CD14-positive monocyte (primary cell): ENCODE measurements at regions not wholly inside any gene's neighbourhood (a gene's known extent, or its start where the extent isn't known, plus 50 kb on each side); places are given as distances from the start of the nearest gene placed in this dataset.

Source experiments
- DNase-seq, 3 donors: peaks; one replicate each; pipeline ENCODE4 v3.0.0-alpha.2; 2011 to 2022
- H2AFZ ChIP-seq: 2 replicates; pipeline ENCODE4 v1.6.0; 2012; ENCODE audit warnings: mild to moderate bottlenecking, low read depth, low read length, inconsistent platforms; ENCODE audit not compliant: insufficient read depth, poor library complexity, severe bottlenecking
- H3K27ac ChIP-seq, 2 donors: 1 replicate in 1 of 2; 2 replicates in 1 of 2; pipeline ENCODE4 v1.5.1; 2012 to 2013; ENCODE audit warnings: low read length in 2 of 2, control low read depth in 1 of 2, inconsistent platforms in 1 of 2, low read depth in 1 of 2, mild to moderate bottlenecking in 1 of 2
- H3K27me3 ChIP-seq, 2 donors: one replicate each; pipeline versions ENCODE4 v1.6.0 to v1.6.1; 2011 to 2013; ENCODE audit warnings: low read length in 2 of 2; ENCODE audit not compliant: control insufficient read depth in 2 of 2, insufficient read depth in 2 of 2
- H3K36me3 ChIP-seq, 2 donors: replicated peaks in 1 of 2; 1 replicate in 1 of 2; 2 replicates in 1 of 2; pipeline versions ENCODE4 v1.5.1 to v1.6.1; 2012 to 2013; ENCODE audit warnings: low read length in 2 of 2, control low read depth in 1 of 2, inconsistent platforms in 1 of 2, mild to moderate bottlenecking in 1 of 2; ENCODE audit not compliant: insufficient read depth in 2 of 2, control insufficient read depth in 1 of 2
- H3K4me1 ChIP-seq, 2 donors: 1 replicate in 1 of 2; 2 replicates in 1 of 2; pipeline versions ENCODE4 v1.5.1 to v1.6.1; 2012 to 2013; ENCODE audit warnings: low read length in 2 of 2, control low read depth in 1 of 2, inconsistent platforms in 1 of 2, mild to moderate bottlenecking in 1 of 2, moderate library complexity in 1 of 2; ENCODE audit not compliant: insufficient read depth in 2 of 2, control insufficient read depth in 1 of 2
- H3K4me2 ChIP-seq: replicated peaks from 2 replicates; pipeline ENCODE3; 2012; ENCODE audit warnings: low read length, moderate library complexity, mild to moderate bottlenecking; ENCODE audit not compliant: poor library complexity, severe bottlenecking; ENCODE audit errors: extremely low read depth
- H3K4me3 ChIP-seq, 3 experiments: fragments of 200-600 bp in 1 of 3; sonication (generic) in 1 of 3; replicated peaks in 1 of 3; 1 replicate in 2 of 3; 2 replicates in 1 of 3; pipeline ENCODE4 v1.5.1; 2011 to 2013; ENCODE audit warnings: low read length in 3 of 3, mild to moderate bottlenecking in 3 of 3, control low read depth in 2 of 3, low read depth in 2 of 3, inconsistent platforms in 1 of 3, moderate library complexity in 1 of 3
- H3K79me2 ChIP-seq: 2 replicates; pipeline ENCODE4 v1.6.0; 2012; ENCODE audit warnings: mild to moderate bottlenecking, control low read depth, inconsistent platforms, low read length, moderate library complexity; ENCODE audit not compliant: insufficient read depth
- H3K9ac ChIP-seq: 2 replicates; pipeline ENCODE4 v1.6.0; 2017; ENCODE audit warnings: low read length, mild to moderate bottlenecking; ENCODE audit not compliant: insufficient read depth, poor library complexity, severe bottlenecking
- H3K9me3 ChIP-seq, 2 donors: replicated peaks in 1 of 2; 1 replicate in 1 of 2; 2 replicates in 1 of 2; pipeline versions ENCODE4 v1.5.1 to v1.6.1; 2012 to 2013; ENCODE audit warnings: low read length in 2 of 2, control low read depth in 1 of 2; ENCODE audit not compliant: control insufficient read depth in 1 of 2, insufficient read depth in 1 of 2
- H4K20me1 ChIP-seq: 2 replicates; pipeline ENCODE4 v1.6.0; 2012; ENCODE audit warnings: mild to moderate bottlenecking, low read length, control low read depth, moderate library complexity; ENCODE audit not compliant: insufficient read depth
- H3K27ac Mint-ChIP-seq, 7 donors: one replicate each; pipeline ENCODE4 v1.8.0; 2020; ENCODE audit warnings: mild to moderate bottlenecking in 7 of 7, mixed read lengths in 7 of 7, moderate library complexity in 6 of 7, inconsistent platforms in 2 of 7
- H3K27me3 Mint-ChIP-seq, 3 donors: one replicate each; pipeline ENCODE4 v1.8.0; 2021 to 2022; ENCODE audit warnings: low read depth in 3 of 3, mild to moderate bottlenecking in 3 of 3, mixed read lengths in 3 of 3, moderate library complexity in 3 of 3, inconsistent platforms in 1 of 3
- H3K36me3 Mint-ChIP-seq, 2 donors: one replicate each; pipeline ENCODE4 v1.8.0; 2020; ENCODE audit warnings: mixed read lengths in 2 of 2, inconsistent platforms in 1 of 2, mild to moderate bottlenecking in 1 of 2
- H3K4me1 Mint-ChIP-seq: one replicate; pipeline ENCODE4 v1.8.0; 2020; ENCODE audit warnings: mild to moderate bottlenecking, mixed read lengths
- H3K4me3 Mint-ChIP-seq, 2 donors: one replicate each; pipeline ENCODE4 v1.8.0; 2020; ENCODE audit warnings: mild to moderate bottlenecking in 2 of 2, mixed read lengths in 2 of 2, moderate library complexity in 1 of 2
- H3K9me3 Mint-ChIP-seq, 7 donors: one replicate each; pipeline ENCODE4 v1.8.0; 2020 to 2022; ENCODE audit warnings: mixed read lengths in 7 of 7, mild to moderate bottlenecking in 6 of 7, moderate library complexity in 6 of 7, inconsistent platforms in 2 of 7
- CTCF ChIP-seq: fragments of 200-600 bp; IDR thresholded peaks from one replicate; pipeline ENCODE4 v1.8.0; 2022; ENCODE audit warnings: antibody characterized with exemption, mild to moderate bottlenecking
- WGBS: methylation state at CpG from one replicate; pipeline ENCODE4 v1.1.5; 2013; ENCODE audit warnings: missing lambda C conversion rate; ENCODE audit not compliant: insufficient coverage; 5-methylcytosine and 5-hydroxymethylcytosine counted together
- intact Hi-C, 2 donors: fragments of 100-400 bp; cut with micrococcal nuclease; formaldehyde crosslinking; loops; one replicate each; pipeline versions ENCODE4 v1.15.0 to v1.15.1; 2023

DNA sequence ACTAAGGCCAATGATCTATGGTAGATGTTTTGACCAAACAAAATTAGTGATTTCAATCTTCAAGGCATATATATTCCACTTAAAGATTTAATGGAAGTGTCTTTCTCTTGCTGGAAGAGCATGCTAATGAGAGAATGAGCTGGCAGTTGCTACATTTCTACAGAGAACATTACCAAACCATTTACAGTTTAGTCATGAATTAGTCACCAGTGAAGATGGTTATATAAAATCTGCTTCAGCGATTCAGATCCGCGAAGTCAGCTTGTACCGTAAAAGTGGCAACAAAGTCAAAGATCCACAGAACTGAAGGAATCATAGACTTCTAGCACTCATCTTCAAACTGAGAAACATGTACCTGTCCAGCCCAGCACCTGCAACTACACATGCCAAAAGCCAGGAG is 156.3 kb downstream of the SLITRK5 start:
- H3K4me1 Mint-ChIP-seq: no peaks in the 10 kb centered on the region

GRCh38 chr13:87837522-87837921 is 166.4 kb downstream of the SLITRK5 start:
- no peaks in the 10 kb centered on the region for H3K4me1 Mint-ChIP-seq
- TF ChIP-seq CTCF: no peak
- no peaks in the 10 kb centered on the region for H3K9me3 ChIP-seq
- H3K27me3 ChIP-seq: no peaks in the 10 kb centered on the region
- H3K27ac ChIP-seq: no peak overlapping the region
- H3K27me3 Mint-ChIP-seq: no peaks in the 10 kb centered on the region
- intact Hi-C loops: no loop called here
- H3K9ac ChIP-seq: no peak overlapping the region
- H3K36me3 ChIP-seq: no peaks in the 10 kb centered on the region
- no peak overlapping the region for H3K4me3 Mint-ChIP-seq
- no peaks in the 10 kb centered on the region for H3K4me1 ChIP-seq
- no peak overlapping the region for H3K27ac Mint-ChIP-seq
- no peak overlapping the region for H3K4me2 ChIP-seq
- no peak overlapping the region for H2AFZ ChIP-seq
- peaks cover 0 to 9% (median 3%) of the 10 kb centered on the region in 7 donors for H3K9me3 Mint-ChIP-seq
- no peaks in the 10 kb centered on the region for H4K20me1 ChIP-seq
- WGBS: no CpG with 5 or more reads among the region's 1 CpG
- no peaks in the 10 kb centered on the region for H3K36me3 Mint-ChIP-seq
- no peaks in the 10 kb centered on the region for H3K79me2 ChIP-seq
- no peak overlapping the region for H3K4me3 ChIP-seq
- no peak for DNase-seq

More for the DNA sequence above, 156.3 kb downstream of the SLITRK5 start:
- Mint-ChIP-seq H3K4me3 (no peak overlapping the region), H3K36me3 (no peaks in the 10 kb centered on the region), H3K27ac (no peak overlapping the region), H3K27me3 (no peaks in the 10 kb centered on the region), H3K9me3 (peaks cover 0 to 2% (median 0%) of the 10 kb centered on the region in 7 donors)
- no peak overlapping the region for H2AFZ ChIP-seq
- intact Hi-C loops: no loop called here
- H3K79me2 ChIP-seq: no peaks in the 10 kb centered on the region
- H3K9ac ChIP-seq: no peak overlapping the region
- no peaks in the 10 kb centered on the region for H3K36me3 ChIP-seq
- H3K9me3 ChIP-seq: no peaks in the 10 kb centered on the region
- TF ChIP-seq CTCF: no peak
- no peaks in the 10 kb centered on the region for H4K20me1 ChIP-seq
- H3K4me1 ChIP-seq: no peaks in the 10 kb centered on the region
- WGBS: no CpG with 5 or more reads among the region's 4 CpGs
- no peak overlapping the region for H3K27ac ChIP-seq
- no peaks in the 10 kb centered on the region for H3K27me3 ChIP-seq
- no peak overlapping the region for H3K4me3 ChIP-seq
- no peak for DNase-seq
- H3K4me2 ChIP-seq: no peak overlapping the region
